Prostate gland (tissue), 2 donors: ENCODE measurements at regions not wholly inside any gene's neighbourhood (a gene's known extent, or its start where the extent isn't known, plus 50 kb on each side); places are given as distances from the start of the nearest gene placed in this dataset.

Source experiments
- POLR2A ChIP-seq: fragments of 450-650 bp; IDR thresholded peaks from one replicate; pipeline ENCODE4 v1.6.1; 2016; ENCODE audit warnings: antibody characterized with exemption, mild to moderate bottlenecking
- TF ChIP-seq, protein P1 (sequence below), 4 experiments: fragments of 200-600 bp in 2 of 4; fragments of 450-650 bp in 2 of 4; sonication (generic) in 2 of 4; IDR thresholded peaks; 1 replicate in 3 of 4; 2 replicates in 1 of 4; pipeline ENCODE4 v1.5.1; 2016 to 2019; ENCODE audit warnings: antibody characterized with exemption in 4 of 4, mild to moderate bottlenecking in 2 of 4, moderate library complexity in 2 of 4

DNA sequence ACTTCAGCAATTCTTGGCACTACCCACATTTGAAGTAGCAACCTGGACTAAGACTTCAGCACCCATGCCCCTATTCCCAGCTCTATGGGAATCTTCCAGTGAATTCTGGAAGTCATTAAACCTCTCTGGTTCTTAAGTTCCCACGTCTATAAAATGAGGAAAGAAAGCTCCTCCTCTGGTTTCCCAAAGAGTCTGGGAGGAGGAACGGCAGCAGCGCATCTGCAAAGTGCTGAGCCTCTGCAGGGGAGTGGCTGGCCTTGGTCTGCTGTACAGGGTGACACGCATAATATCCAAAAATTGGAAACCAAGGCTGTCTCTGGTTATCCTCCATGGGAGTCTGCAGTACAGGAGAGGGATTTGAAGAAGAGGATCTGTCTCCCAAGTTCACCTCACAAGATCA is 73.6 kb upstream of the TP53I11 start:
- no peak for TF ChIP-seq POLR2A
- TF ChIP-seq, protein P1, sequence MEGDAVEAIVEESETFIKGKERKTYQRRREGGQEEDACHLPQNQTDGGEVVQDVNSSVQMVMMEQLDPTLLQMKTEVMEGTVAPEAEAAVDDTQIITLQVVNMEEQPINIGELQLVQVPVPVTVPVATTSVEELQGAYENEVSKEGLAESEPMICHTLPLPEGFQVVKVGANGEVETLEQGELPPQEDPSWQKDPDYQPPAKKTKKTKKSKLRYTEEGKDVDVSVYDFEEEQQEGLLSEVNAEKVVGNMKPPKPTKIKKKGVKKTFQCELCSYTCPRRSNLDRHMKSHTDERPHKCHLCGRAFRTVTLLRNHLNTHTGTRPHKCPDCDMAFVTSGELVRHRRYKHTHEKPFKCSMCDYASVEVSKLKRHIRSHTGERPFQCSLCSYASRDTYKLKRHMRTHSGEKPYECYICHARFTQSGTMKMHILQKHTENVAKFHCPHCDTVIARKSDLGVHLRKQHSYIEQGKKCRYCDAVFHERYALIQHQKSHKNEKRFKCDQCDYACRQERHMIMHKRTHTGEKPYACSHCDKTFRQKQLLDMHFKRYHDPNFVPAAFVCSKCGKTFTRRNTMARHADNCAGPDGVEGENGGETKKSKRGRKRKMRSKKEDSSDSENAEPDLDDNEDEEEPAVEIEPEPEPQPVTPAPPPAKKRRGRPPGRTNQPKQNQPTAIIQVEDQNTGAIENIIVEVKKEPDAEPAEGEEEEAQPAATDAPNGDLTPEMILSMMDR (IDR thresholded peaks at IDR 0.05), result no peak
